ENCODE measurements at regions not wholly inside any gene's neighbourhood (a gene's known extent, or its start where the extent isn't known, plus 50 kb on each side); places are given as distances from the start of the nearest gene placed in this dataset.

DNA sequence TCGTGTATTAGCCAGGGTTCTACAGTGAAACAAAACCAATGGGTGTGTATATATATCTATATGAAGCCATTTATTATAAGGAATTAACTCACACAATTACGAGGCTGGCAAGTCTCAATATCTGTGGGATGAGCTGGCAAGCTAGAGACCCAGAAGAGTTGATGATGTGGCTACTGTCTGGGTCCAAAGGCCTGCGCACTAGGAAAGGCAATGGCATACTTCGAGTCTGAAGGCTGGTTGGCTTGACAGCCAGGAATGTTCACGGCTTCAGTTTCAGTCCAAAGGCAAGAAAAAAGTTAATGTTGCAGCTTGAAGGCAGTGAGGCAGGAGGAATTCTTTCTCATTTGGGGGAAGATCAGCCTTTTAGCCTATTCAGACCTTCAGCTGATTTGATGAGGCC, 893.3 kb upstream of the LRFN5 start:
- no peaks in the 10 kb centered on the region for H3K9me3 ChIP-seq
- TF ChIP-seq, protein P1, sequence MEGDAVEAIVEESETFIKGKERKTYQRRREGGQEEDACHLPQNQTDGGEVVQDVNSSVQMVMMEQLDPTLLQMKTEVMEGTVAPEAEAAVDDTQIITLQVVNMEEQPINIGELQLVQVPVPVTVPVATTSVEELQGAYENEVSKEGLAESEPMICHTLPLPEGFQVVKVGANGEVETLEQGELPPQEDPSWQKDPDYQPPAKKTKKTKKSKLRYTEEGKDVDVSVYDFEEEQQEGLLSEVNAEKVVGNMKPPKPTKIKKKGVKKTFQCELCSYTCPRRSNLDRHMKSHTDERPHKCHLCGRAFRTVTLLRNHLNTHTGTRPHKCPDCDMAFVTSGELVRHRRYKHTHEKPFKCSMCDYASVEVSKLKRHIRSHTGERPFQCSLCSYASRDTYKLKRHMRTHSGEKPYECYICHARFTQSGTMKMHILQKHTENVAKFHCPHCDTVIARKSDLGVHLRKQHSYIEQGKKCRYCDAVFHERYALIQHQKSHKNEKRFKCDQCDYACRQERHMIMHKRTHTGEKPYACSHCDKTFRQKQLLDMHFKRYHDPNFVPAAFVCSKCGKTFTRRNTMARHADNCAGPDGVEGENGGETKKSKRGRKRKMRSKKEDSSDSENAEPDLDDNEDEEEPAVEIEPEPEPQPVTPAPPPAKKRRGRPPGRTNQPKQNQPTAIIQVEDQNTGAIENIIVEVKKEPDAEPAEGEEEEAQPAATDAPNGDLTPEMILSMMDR (IDR thresholded peaks at IDR 0.05), result no peak
- TF ChIP-seq POLR2A (IDR thresholded peaks at IDR 0.05), result no peak
- TF ChIP-seq POLR2AphosphoS5 (IDR thresholded peaks at IDR 0.05; ENCODE audit: insufficient read depth in 1 of 2, low read depth in 1 of 2), result no peak
- no peaks in the 10 kb centered on the region for H3K4me1 ChIP-seq
- no peak overlapping the region for H3K4me3 ChIP-seq
- intact Hi-C loops (cut with DNase I), result no loop called here
- no peak for DNase-seq (ENCODE audit: extremely low spot score in 2 of 2)
- H3K36me3 ChIP-seq, result no peaks in the 10 kb centered on the region
- H3K27me3 ChIP-seq, result no peaks in the 10 kb centered on the region
- no peak overlapping the region for H3K27ac ChIP-seq

DNA sequence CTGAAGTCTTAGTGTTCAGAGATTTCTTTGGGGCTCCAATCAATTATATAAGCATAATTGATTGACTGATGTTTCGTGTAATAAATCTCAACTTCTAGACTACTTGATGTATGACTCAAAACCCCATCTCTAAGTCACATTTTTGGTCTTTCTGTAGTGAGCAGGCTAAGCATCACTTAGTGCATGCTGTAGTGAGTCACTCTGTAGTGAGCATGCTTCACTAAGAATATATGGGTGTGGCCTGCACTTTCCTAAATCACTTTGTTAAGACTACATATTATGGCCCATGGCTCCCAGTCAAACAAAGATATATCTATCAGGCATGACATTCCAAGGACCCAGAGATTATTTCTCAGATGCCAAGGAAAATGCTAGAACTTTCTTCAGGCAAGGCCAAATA, 909.4 kb upstream of the LRFN5 start:
- no peak for DNase-seq (ENCODE audit: extremely low spot score in 2 of 2)
- no peaks in the 10 kb centered on the region for H3K9me3 ChIP-seq
- H3K27ac ChIP-seq, result no peak overlapping the region
- H3K36me3 ChIP-seq, result no peaks in the 10 kb centered on the region
- no peaks in the 10 kb centered on the region for H3K27me3 ChIP-seq
- intact Hi-C loops (cut with DNase I), result no loop called here
- H3K4me1 ChIP-seq, result no peaks in the 10 kb centered on the region
- TF ChIP-seq, protein P1 (IDR thresholded peaks at IDR 0.05), result no peak
- TF ChIP-seq POLR2A (IDR thresholded peaks at IDR 0.05), result no peak
- no peak for TF ChIP-seq POLR2AphosphoS5 (IDR thresholded peaks at IDR 0.05; ENCODE audit: insufficient read depth in 1 of 2, low read depth in 1 of 2)
- H3K4me3 ChIP-seq, result no peak overlapping the region

DNA sequence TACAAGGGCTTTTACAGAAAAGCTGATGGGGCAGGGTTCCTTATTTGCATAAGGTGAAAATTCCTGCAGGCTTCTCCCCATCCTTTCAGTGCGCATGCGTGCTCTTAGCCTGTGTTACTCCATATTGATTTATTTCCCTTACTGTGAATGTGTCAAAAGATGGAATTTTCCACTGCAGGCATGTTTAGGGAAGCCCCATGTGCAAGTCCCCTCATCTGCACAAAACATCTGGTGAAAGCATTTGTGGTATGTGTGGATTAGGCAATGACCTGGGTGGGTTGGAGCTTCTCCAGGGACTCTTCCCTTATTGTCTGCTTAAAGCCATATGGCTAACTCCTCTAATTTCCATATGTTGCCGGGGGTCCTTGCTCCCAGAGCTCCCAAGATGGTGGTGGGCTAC, 912.7 kb upstream of the LRFN5 start:
- H3K4me1 ChIP-seq, result no peaks in the 10 kb centered on the region
- no peaks in the 10 kb centered on the region for H3K36me3 ChIP-seq
- H3K9me3 ChIP-seq, result no peaks in the 10 kb centered on the region
- TF ChIP-seq POLR2AphosphoS5 (IDR thresholded peaks at IDR 0.05; ENCODE audit: insufficient read depth in 1 of 2, low read depth in 1 of 2), result no peak
- TF ChIP-seq POLR2A (IDR thresholded peaks at IDR 0.05), result no peak
- TF ChIP-seq, protein P1 (IDR thresholded peaks at IDR 0.05), result no peak
- no peak overlapping the region for H3K27ac ChIP-seq
- no peak for DNase-seq (ENCODE audit: extremely low spot score in 2 of 2)
- H3K27me3 ChIP-seq, result no peaks in the 10 kb centered on the region
- H3K4me3 ChIP-seq, result no peak overlapping the region
- intact Hi-C loops (cut with DNase I), result no loop called here

DNA sequence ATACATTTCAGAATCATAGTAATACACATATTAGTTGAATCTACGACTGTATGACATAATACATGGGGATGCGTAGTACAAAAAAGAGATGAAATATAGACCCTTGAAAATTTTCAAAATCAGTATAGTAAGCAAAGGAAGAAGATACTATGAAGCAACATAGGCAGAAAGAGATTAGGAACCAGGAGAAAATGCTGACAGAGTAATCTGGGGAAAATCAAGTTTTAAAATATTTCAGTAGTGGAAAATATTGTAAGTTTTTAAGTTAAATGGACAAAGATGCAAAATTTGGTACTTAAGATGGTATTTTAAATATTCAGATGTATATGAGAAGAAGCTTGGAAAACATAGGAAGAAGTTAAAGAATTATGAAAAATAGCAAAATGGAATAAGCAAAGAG, 915.6 kb upstream of the LRFN5 start:
- H3K4me1 ChIP-seq, result no peaks in the 10 kb centered on the region
- intact Hi-C loops (cut with DNase I), result no loop called here
- H3K4me3 ChIP-seq, result no peak overlapping the region
- no peak overlapping the region for H3K27ac ChIP-seq
- no peaks in the 10 kb centered on the region for H3K9me3 ChIP-seq
- DNase-seq (ENCODE audit: extremely low spot score in 2 of 2), result no peak
- no peaks in the 10 kb centered on the region for H3K27me3 ChIP-seq
- TF ChIP-seq POLR2A (IDR thresholded peaks at IDR 0.05), result no peak
- TF ChIP-seq, protein P1 (IDR thresholded peaks at IDR 0.05), result no peak
- TF ChIP-seq POLR2AphosphoS5 (IDR thresholded peaks at IDR 0.05; ENCODE audit: insufficient read depth in 1 of 2, low read depth in 1 of 2), result no peak
- no peaks in the 10 kb centered on the region for H3K36me3 ChIP-seq

DNA sequence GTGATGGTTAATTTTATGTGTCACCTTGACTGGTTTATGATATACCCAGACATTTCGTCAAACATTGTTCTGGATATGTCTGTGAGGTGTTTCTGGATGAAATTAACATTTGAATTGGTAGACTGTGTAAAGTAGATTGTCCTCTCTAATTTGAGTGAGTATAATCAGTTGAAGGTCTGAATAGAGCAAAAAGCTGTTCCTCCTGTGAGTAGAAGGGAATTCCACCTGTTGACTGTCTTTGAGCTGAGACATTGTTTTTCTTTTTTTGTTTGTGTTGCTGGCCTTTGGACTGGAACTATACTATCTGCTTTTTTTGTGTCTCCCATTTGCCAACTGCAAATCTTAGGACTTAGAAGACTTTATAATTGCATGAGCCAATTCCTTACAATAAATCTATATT, 920.9 kb upstream of the LRFN5 start:
- intact Hi-C loops (cut with DNase I), result no loop called here
- H3K36me3 ChIP-seq, result no peaks in the 10 kb centered on the region
- H3K9me3 ChIP-seq, result no peaks in the 10 kb centered on the region
- H3K27ac ChIP-seq, result no peak overlapping the region
- TF ChIP-seq, protein P1 (IDR thresholded peaks at IDR 0.05), result no peak
- TF ChIP-seq POLR2A (IDR thresholded peaks at IDR 0.05) (no peak), POLR2AphosphoS5 (IDR thresholded peaks at IDR 0.05; ENCODE audit: insufficient read depth in 1 of 2, low read depth in 1 of 2) (no peak)
- no peaks in the 10 kb centered on the region for H3K4me1 ChIP-seq
- no peak overlapping the region for H3K4me3 ChIP-seq
- DNase-seq (ENCODE audit: extremely low spot score in 2 of 2), result no peak
- no peaks in the 10 kb centered on the region for H3K27me3 ChIP-seq
